ENCODE measurements at regions not wholly inside any gene's neighbourhood (a gene's known extent, or its start where the extent isn't known, plus 50 kb on each side); places are given as distances from the start of the nearest gene placed in this dataset.

- Histone ChIP-seq H3K9ac (ENCODE audit: control insufficient read depth, extremely low read depth, insufficient read depth, low read length) (no peak overlapping the region), H3K4me3 (ENCODE audit: control insufficient read depth in 2 of 3, extremely low read depth in 1 of 3, insufficient read depth in 2 of 3, low read depth in 1 of 3, low read length in 3 of 3) (no peak overlapping the region), H3K4me2 (ENCODE audit: control insufficient read depth, extremely low read depth, insufficient read depth, low read depth, low read length) (no peak overlapping the region), H3K27me3 (ENCODE audit: control insufficient read depth, extremely low read depth, insufficient read depth, low read length) (no peaks in the 10 kb centered on the region), H3K9me3 (ENCODE audit: control insufficient read depth, low read depth, low read length) (no peaks in the 10 kb centered on the region), H2AFZ (ENCODE audit: control insufficient read depth, low read length) (no peak overlapping the region), H3K9me1 (ENCODE audit: control insufficient read depth, extremely low read depth, insufficient read depth, low read length) (no peaks in the 10 kb centered on the region), H3K79me2 (ENCODE audit: control insufficient read depth, insufficient read depth, low read length) (no peaks in the 10 kb centered on the region), H3K27ac (ENCODE audit: control insufficient read depth, insufficient read depth, low read length) (no peak overlapping the region), H4K20me1 (ENCODE audit: control insufficient read depth, extremely low read depth, insufficient read depth, low read length) (no peaks in the 10 kb centered on the region), H3K36me3 (ENCODE audit: control insufficient read depth in 2 of 2, extremely low read depth in 1 of 2, insufficient read depth in 2 of 2, low read length in 2 of 2) (no peaks in the 10 kb centered on the region), H3K4me1 (ENCODE audit: control insufficient read depth, extremely low read depth, insufficient read depth, low read length) (peaks cover 13% of the 10 kb centered on the region)
- TF ChIP-seq, protein P1, sequence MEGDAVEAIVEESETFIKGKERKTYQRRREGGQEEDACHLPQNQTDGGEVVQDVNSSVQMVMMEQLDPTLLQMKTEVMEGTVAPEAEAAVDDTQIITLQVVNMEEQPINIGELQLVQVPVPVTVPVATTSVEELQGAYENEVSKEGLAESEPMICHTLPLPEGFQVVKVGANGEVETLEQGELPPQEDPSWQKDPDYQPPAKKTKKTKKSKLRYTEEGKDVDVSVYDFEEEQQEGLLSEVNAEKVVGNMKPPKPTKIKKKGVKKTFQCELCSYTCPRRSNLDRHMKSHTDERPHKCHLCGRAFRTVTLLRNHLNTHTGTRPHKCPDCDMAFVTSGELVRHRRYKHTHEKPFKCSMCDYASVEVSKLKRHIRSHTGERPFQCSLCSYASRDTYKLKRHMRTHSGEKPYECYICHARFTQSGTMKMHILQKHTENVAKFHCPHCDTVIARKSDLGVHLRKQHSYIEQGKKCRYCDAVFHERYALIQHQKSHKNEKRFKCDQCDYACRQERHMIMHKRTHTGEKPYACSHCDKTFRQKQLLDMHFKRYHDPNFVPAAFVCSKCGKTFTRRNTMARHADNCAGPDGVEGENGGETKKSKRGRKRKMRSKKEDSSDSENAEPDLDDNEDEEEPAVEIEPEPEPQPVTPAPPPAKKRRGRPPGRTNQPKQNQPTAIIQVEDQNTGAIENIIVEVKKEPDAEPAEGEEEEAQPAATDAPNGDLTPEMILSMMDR (optimal IDR thresholded peaks at IDR 0.05 in 1 of 3, IDR thresholded peaks at IDR 0.05 in 1 of 3, conservative IDR thresholded peaks at IDR 0.05 in 1 of 3; ENCODE audit: extremely low read depth in 1 of 3, insufficient read depth in 2 of 3, low read length in 3 of 3), result no peak
- TF ChIP-seq EZH2 (IDR thresholded peaks at IDR 0.05; ENCODE audit: low read length), result no peak
- dilution Hi-C loops (cut with MboI; ENCODE audit: extremely low pct_ligation_motif_present, low sequenced_read_pairs), result no loop called here
- DNase-seq (ENCODE audit: low read depth, low spot score) (no peak), FAIRE-seq (no peak)
Observed at GRCh38 chrX:39049975-39050374, 248.7 kb downstream of the MID1IP1 start.

GRCh38 chrX:39050427-39050826 is 249.2 kb downstream of the MID1IP1 start:
- H3K4me3 ChIP-seq (ENCODE audit: control insufficient read depth in 2 of 3, extremely low read depth in 1 of 3, insufficient read depth in 2 of 3, low read depth in 1 of 3, low read length in 3 of 3), result no peak overlapping the region
- H3K9me3 ChIP-seq (ENCODE audit: control insufficient read depth, low read depth, low read length), result no peaks in the 10 kb centered on the region
- H3K4me1 ChIP-seq (ENCODE audit: control insufficient read depth, extremely low read depth, insufficient read depth, low read length), result peaks cover 13% of the 10 kb centered on the region
- no peaks in the 10 kb centered on the region for H3K79me2 ChIP-seq (ENCODE audit: control insufficient read depth, insufficient read depth, low read length)
- no peak overlapping the region for H3K4me2 ChIP-seq (ENCODE audit: control insufficient read depth, extremely low read depth, insufficient read depth, low read depth, low read length)
- H4K20me1 ChIP-seq (ENCODE audit: control insufficient read depth, extremely low read depth, insufficient read depth, low read length), result no peaks in the 10 kb centered on the region
- no peak overlapping the region for H3K9ac ChIP-seq (ENCODE audit: control insufficient read depth, extremely low read depth, insufficient read depth, low read length)
- H3K36me3 ChIP-seq (ENCODE audit: control insufficient read depth in 2 of 2, extremely low read depth in 1 of 2, insufficient read depth in 2 of 2, low read length in 2 of 2), result no peaks in the 10 kb centered on the region
- no peak overlapping the region for H3K27ac ChIP-seq (ENCODE audit: control insufficient read depth, insufficient read depth, low read length)
- no peaks in the 10 kb centered on the region for H3K27me3 ChIP-seq (ENCODE audit: control insufficient read depth, extremely low read depth, insufficient read depth, low read length)
- peak; percentile 56 for DNase-seq (ENCODE audit: low read depth, low spot score)
- H2AFZ ChIP-seq (ENCODE audit: control insufficient read depth, low read length), result no peak overlapping the region
- no peak for TF ChIP-seq EZH2 (IDR thresholded peaks at IDR 0.05; ENCODE audit: low read length)
- TF ChIP-seq, protein P1 (optimal IDR thresholded peaks at IDR 0.05 in 1 of 3, IDR thresholded peaks at IDR 0.05 in 1 of 3, conservative IDR thresholded peaks at IDR 0.05 in 1 of 3; ENCODE audit: extremely low read depth in 1 of 3, insufficient read depth in 2 of 3, low read length in 3 of 3), result no peak
- dilution Hi-C loops (cut with MboI; ENCODE audit: extremely low pct_ligation_motif_present, low sequenced_read_pairs), result no loop called here
- FAIRE-seq, result peak; percentile 84
- H3K9me1 ChIP-seq (ENCODE audit: control insufficient read depth, extremely low read depth, insufficient read depth, low read length), result no peaks in the 10 kb centered on the region

Data from keratinocyte (primary cell).